OCI-LY1 (cell line): ENCODE measurements at regions not wholly inside any gene's neighbourhood (a gene's known extent, or its start where the extent isn't known, plus 50 kb on each side); places are given as distances from the start of the nearest gene placed in this dataset.

ENCODE experiments used
- H2AFZ ChIP-seq: fragments of 200-600 bp; sonication (generic), shearing (Covaris generic); 2 replicates; pipeline ENCODE4 v1.6.0; 2014; ENCODE audit warnings: antibody characterized with exemption, mild to moderate bottlenecking, low read length
- H3F3A ChIP-seq: fragments of 200-600 bp; sonication (generic), shearing (Covaris generic); 2 replicates; pipeline ENCODE4 v1.6.0; 2014; ENCODE audit warnings: mild to moderate bottlenecking, antibody characterized with exemption, low read length, moderate library complexity; ENCODE audit not compliant: insufficient read depth
- H3K27ac ChIP-seq: fragments of 200-600 bp; sonication (generic); 2 replicates; pipeline ENCODE4 v1.5.1; 2014; ENCODE audit warnings: low read length, mixed run types, mild to moderate bottlenecking, low read depth; ENCODE audit not compliant: poor library complexity, severe bottlenecking
- H3K27me3 ChIP-seq: fragments of 200-600 bp; sonication (generic); 2 replicates; pipeline ENCODE4 v1.6.0; 2014; ENCODE audit warnings: antibody characterized with exemption, mild to moderate bottlenecking, low read length, moderate library complexity; ENCODE audit not compliant: insufficient read depth
- H3K36me3 ChIP-seq: fragments of 200-600 bp; sonication (generic); 2 replicates; pipeline ENCODE4 v1.6.1; 2014; ENCODE audit warnings: mild to moderate bottlenecking, antibody characterized with exemption, low read length, moderate library complexity, mixed read lengths; ENCODE audit not compliant: insufficient read depth
- H3K4me1 ChIP-seq: fragments of 200-600 bp; sonication (generic); 2 replicates; pipeline ENCODE4 v1.5.1; 2014; ENCODE audit warnings: mild to moderate bottlenecking, low read length, moderate library complexity; ENCODE audit not compliant: insufficient read depth, severe bottlenecking
- H3K4me2 ChIP-seq: fragments of 200-600 bp; sonication (generic), shearing (Covaris generic); 2 replicates; pipeline ENCODE4 v1.6.1; 2014; ENCODE audit warnings: low read length
- H3K4me3 ChIP-seq: fragments of 200-600 bp; sonication (generic); 2 replicates; pipeline ENCODE4 v1.5.1; 2014; ENCODE audit warnings: low read length, low read depth, mild to moderate bottlenecking, mixed read lengths; ENCODE audit not compliant: poor library complexity, severe bottlenecking
- H3K79me2 ChIP-seq: fragments of 200-600 bp; shearing (Covaris generic); 2 replicates; pipeline ENCODE4 v1.6.1; 2016; ENCODE audit warnings: mixed run types, low read length, mixed read lengths; ENCODE audit not compliant: insufficient read depth
- H3K9ac ChIP-seq: fragments of 200-600 bp; sonication (generic), shearing (Covaris generic); 2 replicates; pipeline ENCODE4 v1.6.1; 2014; ENCODE audit warnings: mild to moderate bottlenecking, low read length, mixed read lengths
- H3K9me2 ChIP-seq: fragments of 200-600 bp; sonication (generic), shearing (Covaris generic); 2 replicates; pipeline ENCODE4 v1.6.1; 2014; ENCODE audit warnings: low read depth, mild to moderate bottlenecking, low read length, mixed read lengths
- H3K9me3 ChIP-seq: fragments of 200-600 bp; shearing (Covaris generic); 2 replicates; pipeline ENCODE4 v1.6.1; 2014; ENCODE audit warnings: low read length, mixed read lengths
- H4K20me1 ChIP-seq: fragments of 200-600 bp; sonication (generic), shearing (Covaris generic); 2 replicates; pipeline ENCODE4 v1.6.0; 2016; ENCODE audit warnings: mild to moderate bottlenecking, low read length; ENCODE audit not compliant: insufficient read depth
- EZH2 ChIP-seq: fragments of 200-600 bp; sonication (generic), shearing (Covaris generic); IDR thresholded peaks from 2 replicates; pipeline ENCODE4 v1.8.0; 2017; ENCODE audit warnings: borderline replicate concordance, mixed run types, mild to moderate bottlenecking, antibody characterized with exemption, low read length, moderate library complexity, mixed read lengths
- TF ChIP-seq, protein P1 (sequence below): fragments of 200-600 bp; sonication (generic), shearing (Covaris generic); IDR thresholded peaks from 2 replicates; pipeline ENCODE4 v1.5.1; 2017; ENCODE audit warnings: mild to moderate bottlenecking, antibody characterized with exemption, low read length, moderate library complexity, mixed read lengths

DNA sequence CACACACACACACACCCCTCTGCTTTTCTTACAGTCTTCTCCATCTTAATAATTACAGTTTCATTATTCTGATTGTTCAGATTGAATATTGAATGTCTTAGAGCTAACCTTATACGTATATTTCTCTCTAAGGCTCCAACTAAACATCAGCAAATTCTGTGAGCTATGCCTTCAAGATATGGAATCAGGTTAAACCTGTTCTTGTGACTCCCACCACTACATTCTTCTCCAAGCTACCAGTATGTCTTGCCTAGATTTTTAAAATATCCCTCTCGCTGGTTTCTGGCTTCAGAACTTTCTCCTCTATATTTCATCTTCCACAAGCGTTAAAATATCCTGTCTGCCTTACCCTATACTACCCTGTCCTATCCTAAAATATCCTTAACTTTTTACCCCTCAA is 1346.4 kb upstream of the CDH2 start:
- H3K79me2 ChIP-seq: no peaks in the 10 kb centered on the region
- no peak overlapping the region for H3K4me3 ChIP-seq
- H3F3A ChIP-seq: no peaks in the 10 kb centered on the region
- no peak overlapping the region for H3K4me2 ChIP-seq
- no peaks in the 10 kb centered on the region for H3K36me3 ChIP-seq
- TF ChIP-seq, protein P1, sequence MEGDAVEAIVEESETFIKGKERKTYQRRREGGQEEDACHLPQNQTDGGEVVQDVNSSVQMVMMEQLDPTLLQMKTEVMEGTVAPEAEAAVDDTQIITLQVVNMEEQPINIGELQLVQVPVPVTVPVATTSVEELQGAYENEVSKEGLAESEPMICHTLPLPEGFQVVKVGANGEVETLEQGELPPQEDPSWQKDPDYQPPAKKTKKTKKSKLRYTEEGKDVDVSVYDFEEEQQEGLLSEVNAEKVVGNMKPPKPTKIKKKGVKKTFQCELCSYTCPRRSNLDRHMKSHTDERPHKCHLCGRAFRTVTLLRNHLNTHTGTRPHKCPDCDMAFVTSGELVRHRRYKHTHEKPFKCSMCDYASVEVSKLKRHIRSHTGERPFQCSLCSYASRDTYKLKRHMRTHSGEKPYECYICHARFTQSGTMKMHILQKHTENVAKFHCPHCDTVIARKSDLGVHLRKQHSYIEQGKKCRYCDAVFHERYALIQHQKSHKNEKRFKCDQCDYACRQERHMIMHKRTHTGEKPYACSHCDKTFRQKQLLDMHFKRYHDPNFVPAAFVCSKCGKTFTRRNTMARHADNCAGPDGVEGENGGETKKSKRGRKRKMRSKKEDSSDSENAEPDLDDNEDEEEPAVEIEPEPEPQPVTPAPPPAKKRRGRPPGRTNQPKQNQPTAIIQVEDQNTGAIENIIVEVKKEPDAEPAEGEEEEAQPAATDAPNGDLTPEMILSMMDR: no peak
- TF ChIP-seq EZH2: no peak
- H3K9me3 ChIP-seq: no peaks in the 10 kb centered on the region
- H3K9me2 ChIP-seq: no peaks in the 10 kb centered on the region
- no peak overlapping the region for H3K9ac ChIP-seq
- no peaks in the 10 kb centered on the region for H4K20me1 ChIP-seq
- H3K4me1 ChIP-seq: no peaks in the 10 kb centered on the region
- H3K27me3 ChIP-seq: no peaks in the 10 kb centered on the region
- H3K27ac ChIP-seq: no peak overlapping the region
- no peak overlapping the region for H2AFZ ChIP-seq

GRCh38 chr18:29512761-29513160 is 1335.8 kb upstream of the CDH2 start:
- Histone ChIP-seq H2AFZ (no peak overlapping the region), H3K4me3 (no peak overlapping the region), H3K27ac (no peak overlapping the region), H3K79me2 (no peaks in the 10 kb centered on the region), H3F3A (no peaks in the 10 kb centered on the region; the same call in 1 of the 2 replicates), H3K4me1 (no peaks in the 10 kb centered on the region), H3K4me2 (no peak overlapping the region), H3K9me3 (no peaks in the 10 kb centered on the region), H3K9me2 (no peaks in the 10 kb centered on the region), H4K20me1 (no peaks in the 10 kb centered on the region), H3K36me3 (no peaks in the 10 kb centered on the region), H3K27me3 (no peaks in the 10 kb centered on the region), H3K9ac (no peak overlapping the region)
- TF ChIP-seq EZH2: no peak
- TF ChIP-seq, protein P1: no peak

GRCh38 chr18:29512203-29512602 is 1335.3 kb upstream of the CDH2 start:
- Histone ChIP-seq H2AFZ (no peak overlapping the region), H3K79me2 (no peaks in the 10 kb centered on the region), H3K4me3 (no peak overlapping the region), H4K20me1 (no peaks in the 10 kb centered on the region), H3K36me3 (no peaks in the 10 kb centered on the region), H3K9me2 (no peaks in the 10 kb centered on the region), H3K4me1 (no peaks in the 10 kb centered on the region), H3F3A (no peaks in the 10 kb centered on the region; the same call in 1 of the 2 replicates), H3K27me3 (no peaks in the 10 kb centered on the region), H3K27ac (no peak overlapping the region), H3K9ac (no peak overlapping the region), H3K9me3 (no peaks in the 10 kb centered on the region), H3K4me2 (no peak overlapping the region)
- no peak for TF ChIP-seq EZH2
- TF ChIP-seq, protein P1: no peak
